Neuronal stem cell (in vitro differentiated cells): ENCODE measurements at regions not wholly inside any gene's neighbourhood (a gene's known extent, or its start where the extent isn't known, plus 50 kb on each side); places are given as distances from the start of the nearest gene placed in this dataset.

ENCODE experiments used
- DNase-seq: peaks from one replicate; pipeline ENCODE4 v3.0.0-alpha.2; 2013; ENCODE audit warnings: low spot score
- H2AFZ ChIP-seq: one replicate; pipeline ENCODE4 v1.6.1; 2013; ENCODE audit warnings: mild to moderate bottlenecking, low read length, inconsistent platforms
- H2AK5ac ChIP-seq: 2 replicates; pipeline ENCODE4 v1.6.1; 2013; ENCODE audit warnings: low read depth, mild to moderate bottlenecking, inconsistent platforms, low read length, moderate library complexity, mixed read lengths
- H2BK120ac ChIP-seq: 2 replicates; pipeline ENCODE4 v1.6.1; 2013; ENCODE audit warnings: low read depth, mild to moderate bottlenecking, inconsistent platforms, low read length, moderate library complexity, mixed read lengths
- H2BK12ac ChIP-seq: one replicate; pipeline ENCODE4 v1.6.1; 2013; ENCODE audit warnings: low read length, inconsistent platforms
- H2BK15ac ChIP-seq: 2 replicates; pipeline ENCODE4 v1.6.1; 2013; ENCODE audit warnings: mild to moderate bottlenecking, low read length, inconsistent platforms, mixed read lengths
- H2BK5ac ChIP-seq: one replicate; pipeline ENCODE4 v1.6.1; 2013; ENCODE audit warnings: inconsistent platforms, mild to moderate bottlenecking, low read length, moderate library complexity
- H3K14ac ChIP-seq: one replicate; pipeline ENCODE4 v1.6.1; 2013; ENCODE audit warnings: low read length, inconsistent platforms
- H3K18ac ChIP-seq: 2 replicates; pipeline ENCODE4 v1.6.1; 2013; ENCODE audit warnings: low read length, inconsistent platforms
- H3K23ac ChIP-seq: 2 replicates; pipeline ENCODE4 v1.6.1; 2013; ENCODE audit warnings: low read depth, mild to moderate bottlenecking, mixed read lengths, low read length, inconsistent platforms; ENCODE audit not compliant: poor library complexity
- H3K27ac ChIP-seq: replicated peaks from 3 replicates; pipeline ENCODE4 v1.5.1; 2013; ENCODE audit warnings: low read length, inconsistent platforms
- H3K27me3 ChIP-seq, 3 experiments: 2 replicates each; pipeline ENCODE4 v1.6.1; 2013; ENCODE audit warnings: low read length in 3 of 3, mild to moderate bottlenecking in 2 of 3, inconsistent platforms in 1 of 3, low read depth in 1 of 3, mixed read lengths in 1 of 3, moderate library complexity in 1 of 3; ENCODE audit not compliant: control insufficient read depth in 3 of 3, insufficient read depth in 3 of 3
- H3K36me3 ChIP-seq, 2 donors: replicated peaks in 1 of 2; 2 replicates each; pipeline ENCODE4 v1.6.1; 2013; ENCODE audit warnings: low read length in 2 of 2; ENCODE audit not compliant: control insufficient read depth in 2 of 2, insufficient read depth in 2 of 2
- H3K4ac ChIP-seq: 2 replicates; pipeline ENCODE4 v1.6.1; 2013; ENCODE audit warnings: inconsistent platforms, mild to moderate bottlenecking, low read length, moderate library complexity
- H3K4me1 ChIP-seq, 2 donors: 1 replicate in 1 of 2; 2 replicates in 1 of 2; pipeline ENCODE4 v1.6.1; 2013; ENCODE audit warnings: low read length in 2 of 2, low read depth in 1 of 2; ENCODE audit not compliant: control insufficient read depth in 2 of 2, insufficient read depth in 1 of 2
- H3K4me2 ChIP-seq: one replicate; pipeline ENCODE4 v1.6.1; 2013; ENCODE audit warnings: mild to moderate bottlenecking, low read length, inconsistent platforms; ENCODE audit not compliant: insufficient read depth, poor library complexity, severe bottlenecking
- H3K4me3 ChIP-seq, 2 donors: 2 replicates each; pipeline ENCODE4 v1.5.1; 2013; ENCODE audit warnings: low read length in 2 of 2, mild to moderate bottlenecking in 2 of 2, inconsistent platforms in 1 of 2, moderate library complexity in 1 of 2
- H3K79me1 ChIP-seq: one replicate; pipeline ENCODE4 v1.6.1; 2013; ENCODE audit warnings: low read depth, mild to moderate bottlenecking, inconsistent platforms, low read length, moderate library complexity
- H3K9ac ChIP-seq: one replicate; pipeline ENCODE4 v1.6.1; 2013; ENCODE audit warnings: mild to moderate bottlenecking, low read depth, low read length, inconsistent platforms; ENCODE audit not compliant: poor library complexity
- H3K9me3 ChIP-seq, 2 donors: replicated peaks in 1 of 2; 2 replicates each; pipeline versions ENCODE3 to v1.6.1; 2013; ENCODE audit warnings: low read length in 2 of 2, mild to moderate bottlenecking in 2 of 2, inconsistent platforms in 1 of 2, low read depth in 1 of 2, mixed read lengths in 1 of 2, moderate library complexity in 1 of 2; ENCODE audit not compliant: control insufficient read depth in 2 of 2, insufficient read depth in 1 of 2
- H4K8ac ChIP-seq: one replicate; pipeline ENCODE4 v1.6.1; 2013; ENCODE audit warnings: low read depth, mild to moderate bottlenecking, inconsistent platforms, low read length, moderate library complexity
- H4K91ac ChIP-seq: one replicate; pipeline ENCODE4 v1.6.1; 2013; ENCODE audit warnings: low read length, low read depth, mild to moderate bottlenecking, inconsistent platforms; ENCODE audit not compliant: poor library complexity
- WGBS, 2 donors: extraction: QIAGEN DNeasy Blood & Tissue Kit; methylation state at CpG; one replicate each; pipeline ENCODE4 v1.1.7; 2013; ENCODE audit warnings: missing lambda C conversion rate in 2 of 2, mixed read lengths in 1 of 2; ENCODE audit not compliant: insufficient read length in 2 of 2, insufficient replicate concordance in 1 of 2; ENCODE audit errors: extremely low coverage in 2 of 2; 5-methylcytosine and 5-hydroxymethylcytosine counted together

GRCh38 chr2:136332436-136333095 is 214.6 kb upstream of the CXCR4 start:
- no peak overlapping the region for H3K18ac ChIP-seq
- no peak overlapping the region for H3K4me3 ChIP-seq
- H3K9me3 ChIP-seq = no peaks in the 10 kb centered on the region
- no peak overlapping the region for H4K8ac ChIP-seq
- H3K23ac ChIP-seq = no peak overlapping the region
- H3K27ac ChIP-seq = no peak overlapping the region
- no peak overlapping the region for H3K14ac ChIP-seq
- no peak overlapping the region for H2BK15ac ChIP-seq
- no peaks in the 10 kb centered on the region for H3K27me3 ChIP-seq
- no peak overlapping the region for H3K4ac ChIP-seq
- no peaks in the 10 kb centered on the region for H3K79me1 ChIP-seq
- H3K4me2 ChIP-seq = no peak overlapping the region
- H2BK5ac ChIP-seq = no peak overlapping the region
- H2BK12ac ChIP-seq = no peak overlapping the region
- no peak overlapping the region for H2AFZ ChIP-seq
- H2BK120ac ChIP-seq = no peak overlapping the region
- no peak overlapping the region for H2AK5ac ChIP-seq
- peaks cover 0 to 6% of the 10 kb centered on the region in 2 donors for H3K4me1 ChIP-seq
- H3K36me3 ChIP-seq = no peaks in the 10 kb centered on the region
- H3K9ac ChIP-seq = no peak overlapping the region
- no peak overlapping the region for H4K91ac ChIP-seq
- no peak for DNase-seq
- no CpG with 5 or more reads among the region's 3 CpGs for WGBS, 2 donors

GRCh38 chr2:136331226-136331625 is 213.3 kb upstream of the CXCR4 start:
- Histone ChIP-seq H4K8ac (no peak overlapping the region), H2AK5ac (no peak overlapping the region), H3K79me1 (no peaks in the 10 kb centered on the region), H2BK5ac (no peak overlapping the region), H3K9ac (no peak overlapping the region), H3K14ac (no peak overlapping the region), H3K9me3 (no peaks in the 10 kb centered on the region), H3K23ac (no peak overlapping the region), H2BK12ac (no peak overlapping the region), H3K27ac (no peak overlapping the region), H3K36me3 (no peaks in the 10 kb centered on the region), H3K4me3 (no peak overlapping the region), H3K18ac (peak overlapping the region; percentile 56), H3K4me2 (no peak overlapping the region), H2BK120ac (no peak overlapping the region), H2AFZ (no peak overlapping the region), H3K4me1 (peaks cover 0 to 11% of the 10 kb centered on the region in 2 donors), H3K4ac (no peak overlapping the region), H4K91ac (no peak overlapping the region), H3K27me3 (no peaks in the 10 kb centered on the region), H2BK15ac (no peak overlapping the region)
- WGBS, 2 donors = no CpG with 5 or more reads among the region's 5 CpGs
- DNase-seq = no peak

- Histone ChIP-seq H3K23ac (no peak overlapping the region), H3K79me1 (no peaks in the 10 kb centered on the region), H3K4ac (no peak overlapping the region), H2BK12ac (no peak overlapping the region), H2BK120ac (no peak overlapping the region), H3K27ac (no peak overlapping the region), H3K14ac (no peak overlapping the region), H3K36me3 (no peaks in the 10 kb centered on the region), H4K91ac (no peak overlapping the region), H3K9ac (no peak overlapping the region), H3K4me3 (no peak overlapping the region), H3K9me3 (no peaks in the 10 kb centered on the region), H2AK5ac (no peak overlapping the region), H2BK15ac (no peak overlapping the region), H4K8ac (no peak overlapping the region), H3K4me2 (no peak overlapping the region), H3K27me3 (no peaks in the 10 kb centered on the region), H3K4me1 (peaks cover 0 to 7% of the 10 kb centered on the region in 2 donors), H3K18ac (no peak overlapping the region), H2BK5ac (no peak overlapping the region), H2AFZ (no peak overlapping the region)
- DNase-seq = no peak
- no CpG with 5 or more reads among the region's 8 CpGs for WGBS, 2 donors
Measured at GRCh38 chr2:136328207-136328795, 210.4 kb upstream of the CXCR4 start.

GRCh38 chr2:136327162-136327852 is 209.4 kb upstream of the CXCR4 start:
- Histone ChIP-seq H2AK5ac (no peak overlapping the region), H3K4me1 (peaks cover 0 to 7% of the 10 kb centered on the region in 2 donors), H2BK5ac (no peak overlapping the region), H2BK120ac (no peak overlapping the region), H3K4ac (no peak overlapping the region), H4K8ac (no peak overlapping the region), H3K23ac (no peak overlapping the region), H3K9ac (no peak overlapping the region), H3K79me1 (no peaks in the 10 kb centered on the region), H3K27me3 (no peaks in the 10 kb centered on the region), H2BK12ac (no peak overlapping the region), H3K4me2 (no peak overlapping the region), H2BK15ac (no peak overlapping the region), H3K9me3 (no peaks in the 10 kb centered on the region), H4K91ac (no peak overlapping the region), H3K18ac (no peak overlapping the region), H3K27ac (no peak overlapping the region), H2AFZ (peak overlapping the region; percentile 61), H3K36me3 (no peaks in the 10 kb centered on the region), H3K4me3 (no peak overlapping the region), H3K14ac (no peak overlapping the region)
- DNase-seq = no peak
- no CpG with 5 or more reads among the region's 12 CpGs for WGBS, 2 donors
